ENCODE measurements at regions not wholly inside any gene's neighbourhood (a gene's known extent, or its start where the extent isn't known, plus 50 kb on each side); places are given as distances from the start of the nearest gene placed in this dataset.

- DNase-seq = no peak
Observed at GRCh38 chr6:22003287-22003686, 293.5 kb downstream of the PRL start.

GRCh38 chr6:22006795-22007194 lies 290.0 kb downstream of the PRL start:
- DNase-seq = no peak

GRCh38 chr6:22007469-22007868 lies 289.4 kb downstream of the PRL start:
- no peak for DNase-seq

DNA sequence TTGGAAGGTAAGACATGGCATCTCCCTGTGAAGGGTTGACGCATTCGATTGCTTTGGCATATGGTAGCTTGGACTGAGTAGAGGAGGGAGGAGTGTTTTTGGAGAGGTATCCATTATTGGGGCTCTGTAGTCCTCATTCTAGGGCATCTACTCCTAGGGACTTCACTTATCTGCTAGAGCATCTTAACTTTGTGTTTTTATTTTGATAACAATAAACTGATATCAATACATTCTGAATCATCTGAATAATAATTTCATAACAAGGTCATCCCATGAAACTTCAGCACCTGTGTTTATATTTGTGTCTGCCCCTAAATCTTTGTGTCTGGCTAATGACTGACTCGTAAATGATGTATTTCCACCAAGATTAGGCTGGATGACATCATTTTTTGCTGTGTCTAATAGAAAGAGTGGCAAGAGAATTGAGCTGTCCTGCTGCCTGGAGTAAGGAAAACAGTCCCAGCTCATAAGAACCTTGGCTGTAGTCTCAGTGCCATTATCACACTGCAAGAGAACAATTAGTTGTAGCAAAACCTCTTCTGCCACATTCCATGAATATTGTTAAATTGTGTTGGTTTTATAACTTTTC lies 288.5 kb downstream of the PRL start:
- no peak for DNase-seq

- no peak for DNase-seq
Observed at GRCh38 chr6:22010102-22010501, 286.7 kb downstream of the PRL start.

DNA sequence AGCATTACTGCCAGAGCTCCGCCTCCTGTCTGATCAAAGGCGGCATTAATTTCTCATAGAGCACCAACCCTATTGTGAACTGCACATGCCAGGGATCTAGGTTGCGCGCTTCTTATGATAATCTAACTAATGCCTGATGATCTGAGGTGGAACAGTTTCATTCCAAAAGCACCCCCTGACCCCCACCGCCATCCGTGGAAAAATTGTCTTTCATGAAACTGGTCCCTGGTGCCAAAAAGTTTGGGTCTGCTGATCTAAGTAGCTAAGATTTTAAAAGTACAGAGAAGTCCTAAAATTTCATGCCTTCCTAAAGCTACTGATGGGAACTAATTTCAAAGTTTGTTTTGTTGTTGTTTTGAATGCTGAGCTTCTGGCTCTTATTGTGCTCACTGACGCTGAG lies 281.6 kb downstream of the PRL start:
- no peak for DNase-seq

DNA sequence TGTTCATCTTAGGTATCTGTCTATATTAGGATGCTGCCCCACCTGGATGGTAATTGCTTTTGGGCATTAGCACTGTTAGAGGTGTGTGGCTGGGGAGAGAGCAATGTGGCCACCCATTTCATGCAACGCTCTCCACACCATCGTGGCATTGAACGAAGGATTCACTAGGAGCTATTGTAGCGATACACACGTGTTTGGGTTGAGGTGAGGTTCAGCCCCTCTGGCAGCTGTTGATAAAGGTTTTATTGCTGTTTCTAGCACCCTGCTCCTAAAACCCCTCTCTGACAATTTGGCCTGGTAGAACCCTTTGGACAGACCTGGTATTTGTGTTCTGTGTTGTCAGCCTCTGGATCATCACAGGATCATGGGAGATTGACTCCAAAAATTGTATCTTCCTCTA lies 280.9 kb downstream of the PRL start:
- no peak for DNase-seq

GRCh38 chr6:22017272-22017671 lies 279.6 kb downstream of the PRL start:
- DNase-seq = no peak

DNA sequence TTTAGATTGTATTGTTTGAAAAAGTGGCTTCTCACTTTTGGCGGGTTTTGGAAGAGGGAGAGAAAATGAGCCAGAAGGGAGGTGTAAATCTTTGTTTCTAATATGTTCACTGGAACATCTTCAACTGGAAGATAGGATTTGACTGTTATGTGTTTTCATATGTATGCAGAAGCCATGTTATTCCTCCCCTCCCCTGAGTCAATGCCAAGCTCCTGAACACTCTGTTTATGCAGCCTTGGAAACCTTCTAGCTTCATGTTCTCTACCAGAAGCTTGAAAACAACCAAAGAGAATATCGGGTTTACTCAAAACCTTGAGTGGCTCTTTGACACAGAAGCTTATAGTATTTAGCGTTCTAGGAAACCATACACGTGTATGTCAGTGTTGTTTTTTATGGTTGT lies 279.1 kb downstream of the PRL start:
- no peak for DNase-seq

- no peak for DNase-seq
Observed at GRCh38 chr6:22019857-22020256, 277.0 kb downstream of the PRL start.

GRCh38 chr6:22020299-22021003 lies 276.4 kb downstream of the PRL start:
- no peak for DNase-seq

DNA sequence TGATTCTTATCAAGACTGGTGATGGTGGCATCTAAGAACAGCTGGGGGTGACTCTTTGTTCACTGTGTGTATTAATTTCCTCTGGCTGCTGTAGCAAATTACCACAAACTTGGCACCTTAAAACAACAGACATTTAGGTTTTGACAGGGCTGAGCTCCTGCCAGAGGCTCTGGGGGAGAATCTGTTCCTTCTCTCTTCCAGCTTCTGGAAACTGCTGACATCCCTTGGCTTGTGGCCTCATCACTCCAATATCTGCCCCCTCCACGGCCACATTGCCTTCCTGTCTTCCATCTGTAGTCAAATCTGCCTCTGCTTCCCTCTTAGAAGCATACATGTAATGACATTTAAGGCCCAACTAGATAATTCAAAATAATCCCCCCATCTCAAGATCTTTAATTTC lies 274.9 kb downstream of the PRL start:
- DNase-seq = no peak

GRCh38 chr6:22023937-22024336 lies 272.9 kb downstream of the PRL start:
- no peak for DNase-seq

DNA sequence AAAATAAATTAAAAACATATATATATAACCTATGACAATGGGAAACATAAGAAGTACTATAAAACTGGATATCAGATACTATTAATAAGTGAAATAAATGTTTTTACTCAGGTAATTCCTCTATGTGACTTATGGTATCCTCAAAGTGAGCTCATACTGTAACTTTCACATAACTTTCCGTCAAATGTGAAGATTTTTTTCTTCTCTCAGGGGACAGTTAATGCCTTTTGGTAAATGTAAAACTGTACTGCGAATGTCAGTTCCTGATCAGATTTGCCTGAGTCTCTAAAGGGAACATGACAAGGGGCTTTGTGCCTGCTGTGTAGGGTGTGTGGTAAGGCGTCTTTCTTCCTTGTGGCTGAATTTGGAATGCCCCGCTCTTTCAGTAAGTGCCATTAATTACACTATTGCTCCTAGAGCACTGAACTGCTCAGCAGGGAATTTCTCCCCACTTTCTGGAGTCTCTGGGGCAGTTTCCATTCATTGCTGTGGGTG lies 271.8 kb downstream of the PRL start:
- DNase-seq = no peak

GRCh38 chr6:22025468-22026163 lies 271.2 kb downstream of the PRL start:
- no peak for DNase-seq

- DNase-seq = no peak
Observed at GRCh38 chr6:22026164-22026678, 270.6 kb downstream of the PRL start.

GRCh38 chr6:22027040-22027725 lies 269.7 kb downstream of the PRL start:
- DNase-seq = no peak

DNA sequence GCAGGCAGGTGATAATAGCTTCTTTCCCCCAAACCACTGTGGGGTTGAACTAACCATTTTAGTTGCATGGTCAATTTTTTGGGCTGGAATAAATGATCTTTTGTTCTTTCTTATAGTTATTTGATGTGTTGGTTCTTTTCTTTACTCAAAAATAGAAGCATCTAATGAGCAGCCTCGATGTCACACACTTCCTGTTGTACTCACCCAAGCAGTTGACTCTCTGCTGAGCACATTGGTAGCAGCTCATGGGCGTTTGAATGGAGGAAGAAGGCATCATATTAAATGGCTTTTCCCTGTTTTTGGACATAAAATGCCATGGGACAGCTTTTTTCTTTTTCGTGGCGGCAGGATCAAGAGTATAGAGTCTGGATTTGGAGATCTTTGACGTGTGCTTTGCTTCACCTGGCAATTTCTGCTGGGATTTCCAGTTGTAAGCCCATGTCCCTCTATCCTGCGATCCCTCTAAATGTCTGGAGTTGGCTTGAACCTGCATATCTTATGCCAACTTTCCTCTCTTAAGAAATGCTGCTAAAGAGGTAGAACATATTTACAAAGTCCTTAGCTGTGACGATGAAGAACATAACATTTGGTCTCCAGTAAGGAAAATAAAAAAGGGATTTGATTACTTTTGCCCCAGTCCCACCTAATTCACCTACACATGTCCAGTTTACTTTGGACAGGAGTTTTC lies 268.3 kb downstream of the PRL start:
- no peak for DNase-seq

GRCh38 chr6:22029171-22029570 lies 267.7 kb downstream of the PRL start:
- DNase-seq = no peak

- DNase-seq = no peak
Observed at GRCh38 chr6:22030730-22031619, 265.9 kb downstream of the PRL start.

DNA sequence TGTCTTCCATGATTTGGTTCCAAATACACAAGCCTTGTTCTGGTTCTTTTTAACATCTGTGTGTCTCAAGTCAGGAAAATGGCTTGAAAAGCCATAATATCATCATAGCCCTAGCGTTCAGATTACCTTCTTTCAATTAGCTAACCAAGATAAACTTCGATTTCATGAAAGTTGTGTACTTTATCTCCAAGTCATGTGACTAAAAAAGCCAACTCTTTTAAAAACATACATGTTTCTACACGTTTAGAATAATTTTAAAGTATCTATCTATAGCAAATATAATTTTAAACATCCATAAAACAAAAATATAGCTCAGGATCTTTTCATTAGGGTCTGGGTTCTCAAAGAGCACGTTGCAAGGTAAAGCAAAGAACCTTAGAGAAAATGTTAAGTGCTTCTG lies 261.1 kb downstream of the PRL start:
- no peak for DNase-seq

GRCh38 chr6:22036275-22036674 lies 260.6 kb downstream of the PRL start:
- no peak for DNase-seq

Data from CD4-positive, alpha-beta T cell treated with Interleukin-17A for 1 hour (primary cell).